ENCODE measurements at regions not wholly inside any gene's neighbourhood (a gene's known extent, or its start where the extent isn't known, plus 50 kb on each side); places are given as distances from the start of the nearest gene placed in this dataset.

DNA sequence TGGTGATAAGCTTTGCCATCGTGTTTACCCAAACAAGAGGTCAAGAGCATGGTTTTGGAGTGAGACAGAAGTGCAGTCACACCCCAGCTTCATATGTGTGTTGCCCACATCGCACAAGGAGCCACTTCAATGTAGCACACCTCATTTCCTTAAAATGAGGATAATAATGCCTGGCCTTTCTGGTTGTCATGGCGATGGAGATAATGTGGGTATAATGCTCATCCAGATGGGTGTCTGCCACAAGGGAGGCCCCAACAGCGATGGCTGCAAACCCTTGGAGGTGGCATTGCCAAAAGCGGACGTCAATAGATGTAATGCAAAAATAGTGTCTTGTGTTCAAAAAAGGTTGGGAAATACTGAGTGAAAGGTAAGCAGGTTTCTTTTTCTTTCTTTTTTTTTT lies 83.1 kb upstream of the AJAP1 start:
- TF ChIP-seq ZBTB7A (IDR thresholded peaks at IDR 0.05; ENCODE audit: low read depth) (no peak), REST (IDR thresholded peaks at IDR 0.05; ENCODE audit: low read depth) (no peak), YY1 (IDR thresholded peaks at IDR 0.05; ENCODE audit: low read depth) (no peak), CREB1 (IDR thresholded peaks at IDR 0.05; ENCODE audit: low read depth) (no peak), TEAD4 (IDR thresholded peaks at IDR 0.05) (no peak)

DNA sequence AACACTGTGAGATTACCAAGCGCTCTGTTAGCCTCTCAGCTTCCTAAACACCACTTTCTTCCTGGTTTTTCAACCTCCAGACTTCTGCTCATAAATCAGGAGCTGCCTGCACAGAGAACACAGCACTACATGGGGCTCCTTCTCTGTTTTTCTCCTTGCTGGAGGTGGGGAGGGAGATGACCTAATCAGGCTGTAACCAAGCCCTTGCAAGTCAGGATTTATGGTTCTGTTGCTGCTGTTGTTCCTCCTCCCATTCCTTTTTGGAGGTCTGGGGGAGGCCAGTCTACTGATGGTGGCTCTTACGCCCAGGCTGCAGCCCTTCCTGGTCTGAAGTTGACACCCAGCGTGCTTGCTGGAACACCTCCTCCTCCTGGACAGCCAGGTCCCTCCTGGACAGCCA lies 80.9 kb upstream of the AJAP1 start:
- no peak for TF ChIP-seq NFIC (IDR thresholded peaks at IDR 0.05)
- TF ChIP-seq, protein P1, sequence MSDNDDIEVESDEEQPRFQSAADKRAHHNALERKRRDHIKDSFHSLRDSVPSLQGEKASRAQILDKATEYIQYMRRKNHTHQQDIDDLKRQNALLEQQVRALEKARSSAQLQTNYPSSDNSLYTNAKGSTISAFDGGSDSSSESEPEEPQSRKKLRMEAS (IDR thresholded peaks at IDR 0.05): no peak
- no peak for TF ChIP-seq EP300 (IDR thresholded peaks at IDR 0.05; ENCODE audit: borderline replicate concordance)
- TF ChIP-seq, protein P2, sequence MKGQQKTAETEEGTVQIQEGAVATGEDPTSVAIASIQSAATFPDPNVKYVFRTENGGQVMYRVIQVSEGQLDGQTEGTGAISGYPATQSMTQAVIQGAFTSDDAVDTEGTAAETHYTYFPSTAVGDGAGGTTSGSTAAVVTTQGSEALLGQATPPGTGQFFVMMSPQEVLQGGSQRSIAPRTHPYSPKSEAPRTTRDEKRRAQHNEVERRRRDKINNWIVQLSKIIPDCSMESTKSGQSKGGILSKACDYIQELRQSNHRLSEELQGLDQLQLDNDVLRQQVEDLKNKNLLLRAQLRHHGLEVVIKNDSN (IDR thresholded peaks at IDR 0.05): no peak
- no peak for TF ChIP-seq ZBTB7A (IDR thresholded peaks at IDR 0.05; ENCODE audit: low read depth)
- no peak for TF ChIP-seq FOXM1 (IDR thresholded peaks at IDR 0.05; ENCODE audit: borderline replicate concordance, low read depth)
- no peak for TF ChIP-seq TCF12 (IDR thresholded peaks at IDR 0.05; ENCODE audit: low read depth)
- no peak for TF ChIP-seq CEBPB (IDR thresholded peaks at IDR 0.05)
- TF ChIP-seq TEAD4 (IDR thresholded peaks at IDR 0.05): no peak
- TF ChIP-seq REST (IDR thresholded peaks at IDR 0.05; ENCODE audit: low read depth): no peak
- no peak for TF ChIP-seq YY1 (IDR thresholded peaks at IDR 0.05; ENCODE audit: low read depth)
- no peak for TF ChIP-seq RAD21 (IDR thresholded peaks at IDR 0.05; ENCODE audit: low read depth)
- no peak for TF ChIP-seq CREB1 (IDR thresholded peaks at IDR 0.05; ENCODE audit: low read depth)

DNA sequence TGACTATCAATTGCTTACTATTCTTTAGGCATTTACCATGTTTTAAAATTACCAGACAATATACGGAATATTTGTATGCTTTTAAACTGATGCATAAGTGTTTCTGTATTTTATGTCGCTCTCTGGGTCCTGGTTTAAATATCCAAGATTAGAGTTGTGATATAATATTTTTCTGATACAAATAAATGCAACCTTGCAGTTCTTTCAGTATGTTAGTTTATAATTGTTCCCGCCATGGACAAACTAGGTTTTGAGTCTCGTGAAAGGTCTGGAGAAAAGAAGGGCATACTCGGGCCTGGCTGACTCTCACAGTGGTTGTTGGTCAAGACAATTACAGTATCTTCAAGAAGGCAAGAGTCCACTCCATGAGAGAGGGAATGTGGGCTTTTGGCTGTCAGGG lies 72.6 kb upstream of the AJAP1 start:
- no peak for TF ChIP-seq CREB1 (IDR thresholded peaks at IDR 0.05; ENCODE audit: low read depth)
- TF ChIP-seq, protein P1 (IDR thresholded peaks at IDR 0.05): no peak
- no peak for TF ChIP-seq EGR1 (IDR thresholded peaks at IDR 0.05)
- TF ChIP-seq EP300 (IDR thresholded peaks at IDR 0.05; ENCODE audit: borderline replicate concordance): no peak
- TF ChIP-seq CEBPB (IDR thresholded peaks at IDR 0.05): no peak
- TF ChIP-seq YY1 (IDR thresholded peaks at IDR 0.05; ENCODE audit: low read depth): no peak
- TF ChIP-seq, protein P2 (IDR thresholded peaks at IDR 0.05): no peak
- no peak for TF ChIP-seq TCF12 (IDR thresholded peaks at IDR 0.05; ENCODE audit: low read depth)
- TF ChIP-seq REST (IDR thresholded peaks at IDR 0.05; ENCODE audit: low read depth): no peak
- TF ChIP-seq TEAD4 (IDR thresholded peaks at IDR 0.05): no peak
- no peak for TF ChIP-seq TAF1 (IDR thresholded peaks at IDR 0.05; ENCODE audit: low read depth)

DNA sequence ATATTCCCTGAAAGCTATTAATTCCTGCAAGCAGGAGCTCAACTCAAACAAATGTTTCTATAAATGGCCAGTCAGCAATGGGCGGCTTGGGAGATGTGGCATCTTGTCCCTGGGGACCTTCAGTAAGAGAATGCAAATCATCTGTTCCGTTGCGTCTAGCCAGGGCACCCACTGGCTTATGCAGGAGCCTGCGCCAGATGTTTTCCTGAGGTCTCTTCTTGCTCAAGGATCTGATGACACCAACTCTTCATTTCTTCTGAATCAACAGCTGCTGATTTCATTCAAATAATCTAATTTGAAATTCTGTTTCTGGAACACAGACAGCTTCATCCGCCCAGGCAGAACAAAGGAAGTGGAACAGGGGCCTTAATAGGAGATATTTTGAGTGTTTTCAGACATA lies 70.0 kb upstream of the AJAP1 start:
- TF ChIP-seq NFIC (IDR thresholded peaks at IDR 0.05) (no peak), REST (IDR thresholded peaks at IDR 0.05; ENCODE audit: low read depth) (no peak), TEAD4 (IDR thresholded peaks at IDR 0.05) (no peak), TAF1 (IDR thresholded peaks at IDR 0.05; ENCODE audit: low read depth) (no peak), FOXM1 (IDR thresholded peaks at IDR 0.05; ENCODE audit: borderline replicate concordance, low read depth) (no peak), TCF12 (IDR thresholded peaks at IDR 0.05; ENCODE audit: low read depth) (no peak), EP300 (IDR thresholded peaks at IDR 0.05; ENCODE audit: borderline replicate concordance) (no peak), EGR1 (IDR thresholded peaks at IDR 0.05) (no peak), RAD21 (IDR thresholded peaks at IDR 0.05; ENCODE audit: low read depth) (no peak), ZBTB7A (IDR thresholded peaks at IDR 0.05; ENCODE audit: low read depth) (no peak), CEBPB (IDR thresholded peaks at IDR 0.05) (no peak), CREB1 (IDR thresholded peaks at IDR 0.05; ENCODE audit: low read depth) (no peak)
- TF ChIP-seq, protein P2 (IDR thresholded peaks at IDR 0.05): no peak
- TF ChIP-seq, protein P1 (IDR thresholded peaks at IDR 0.05): no peak

All from Ishikawa (cell line).